Ishikawa (cell line): ENCODE measurements at regions not wholly inside any gene's neighbourhood (a gene's known extent, or its start where the extent isn't known, plus 50 kb on each side); places are given as distances from the start of the nearest gene placed in this dataset.

Experiments used
- FOXM1 ChIP-seq: IDR thresholded peaks from 2 replicates; pipeline ENCODE4 v1.6.1; 2012; ENCODE audit warnings: low read depth, borderline replicate concordance
- MAX ChIP-seq: IDR thresholded peaks from 2 replicates; pipeline ENCODE4 v1.6.1; 2012
- TEAD4 ChIP-seq: IDR thresholded peaks from 2 replicates; pipeline ENCODE4 v1.6.1; 2012
- TF ChIP-seq, protein P1 (sequence below): IDR thresholded peaks from 2 replicates; pipeline ENCODE4 v1.6.1; 2012; ENCODE audit warnings: low read depth, mild to moderate bottlenecking

GRCh38 chr2:133977405-133977804 is 276.5 kb upstream of the MGAT5 start:
- no peak for TF ChIP-seq MAX
- TF ChIP-seq TEAD4: no peak
- TF ChIP-seq, protein P1, sequence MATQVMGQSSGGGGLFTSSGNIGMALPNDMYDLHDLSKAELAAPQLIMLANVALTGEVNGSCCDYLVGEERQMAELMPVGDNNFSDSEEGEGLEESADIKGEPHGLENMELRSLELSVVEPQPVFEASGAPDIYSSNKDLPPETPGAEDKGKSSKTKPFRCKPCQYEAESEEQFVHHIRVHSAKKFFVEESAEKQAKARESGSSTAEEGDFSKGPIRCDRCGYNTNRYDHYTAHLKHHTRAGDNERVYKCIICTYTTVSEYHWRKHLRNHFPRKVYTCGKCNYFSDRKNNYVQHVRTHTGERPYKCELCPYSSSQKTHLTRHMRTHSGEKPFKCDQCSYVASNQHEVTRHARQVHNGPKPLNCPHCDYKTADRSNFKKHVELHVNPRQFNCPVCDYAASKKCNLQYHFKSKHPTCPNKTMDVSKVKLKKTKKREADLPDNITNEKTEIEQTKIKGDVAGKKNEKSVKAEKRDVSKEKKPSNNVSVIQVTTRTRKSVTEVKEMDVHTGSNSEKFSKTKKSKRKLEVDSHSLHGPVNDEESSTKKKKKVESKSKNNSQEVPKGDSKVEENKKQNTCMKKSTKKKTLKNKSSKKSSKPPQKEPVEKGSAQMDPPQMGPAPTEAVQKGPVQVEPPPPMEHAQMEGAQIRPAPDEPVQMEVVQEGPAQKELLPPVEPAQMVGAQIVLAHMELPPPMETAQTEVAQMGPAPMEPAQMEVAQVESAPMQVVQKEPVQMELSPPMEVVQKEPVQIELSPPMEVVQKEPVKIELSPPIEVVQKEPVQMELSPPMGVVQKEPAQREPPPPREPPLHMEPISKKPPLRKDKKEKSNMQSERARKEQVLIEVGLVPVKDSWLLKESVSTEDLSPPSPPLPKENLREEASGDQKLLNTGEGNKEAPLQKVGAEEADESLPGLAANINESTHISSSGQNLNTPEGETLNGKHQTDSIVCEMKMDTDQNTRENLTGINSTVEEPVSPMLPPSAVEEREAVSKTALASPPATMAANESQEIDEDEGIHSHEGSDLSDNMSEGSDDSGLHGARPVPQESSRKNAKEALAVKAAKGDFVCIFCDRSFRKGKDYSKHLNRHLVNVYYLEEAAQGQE: no peak
- TF ChIP-seq FOXM1: no peak
